Ecto neural progenitor cell (in vitro differentiated cells): ENCODE measurements at regions not wholly inside any gene's neighbourhood (a gene's known extent, or its start where the extent isn't known, plus 50 kb on each side); places are given as distances from the start of the nearest gene placed in this dataset.

Source experiments
- DNase-seq: peaks from one replicate; pipeline ENCODE4 v3.0.0-alpha.2; 2018; ENCODE audit warnings: low spot score

- DNase-seq = no peak
Measured at GRCh38 chr9:89911721-89912604, 307.2 kb downstream of the GADD45G start.

DNA sequence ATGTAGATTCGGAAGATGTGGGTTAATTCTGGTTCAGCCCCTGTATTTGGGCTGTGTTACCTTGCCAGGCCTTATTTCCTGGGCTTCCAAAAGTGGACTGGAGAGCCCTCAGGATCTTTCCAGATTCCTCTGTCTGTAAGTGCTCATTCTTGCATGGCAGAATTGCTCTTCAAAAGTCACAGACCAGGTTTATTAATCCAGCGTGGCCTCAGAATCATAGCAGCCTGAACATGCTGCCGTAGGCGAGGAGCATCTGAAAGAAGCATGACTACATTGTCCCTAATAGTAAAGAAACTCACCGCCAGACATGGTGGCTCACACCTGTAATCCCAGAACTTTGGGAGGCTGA lies 307.8 kb downstream of the GADD45G start:
- DNase-seq = no peak

DNA sequence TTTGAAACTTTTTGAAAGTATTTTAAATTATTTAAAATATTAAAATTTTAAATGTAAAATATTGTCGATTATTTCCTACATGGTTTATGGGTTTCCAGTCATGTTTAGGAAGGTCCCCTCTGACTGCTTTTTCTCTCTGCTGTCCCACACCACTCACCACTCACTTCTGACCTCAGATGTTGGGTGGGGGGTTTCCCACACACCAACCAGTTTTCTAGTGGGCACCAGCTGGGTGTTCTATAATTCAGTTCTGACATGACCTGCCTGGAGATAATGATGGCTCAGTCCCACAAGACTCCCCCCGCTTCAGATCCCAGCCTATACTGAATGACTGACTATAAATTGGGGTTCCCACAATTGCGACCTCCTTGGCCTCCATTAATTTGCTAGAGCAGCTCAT lies 310.4 kb downstream of the GADD45G start:
- no peak for DNase-seq

DNA sequence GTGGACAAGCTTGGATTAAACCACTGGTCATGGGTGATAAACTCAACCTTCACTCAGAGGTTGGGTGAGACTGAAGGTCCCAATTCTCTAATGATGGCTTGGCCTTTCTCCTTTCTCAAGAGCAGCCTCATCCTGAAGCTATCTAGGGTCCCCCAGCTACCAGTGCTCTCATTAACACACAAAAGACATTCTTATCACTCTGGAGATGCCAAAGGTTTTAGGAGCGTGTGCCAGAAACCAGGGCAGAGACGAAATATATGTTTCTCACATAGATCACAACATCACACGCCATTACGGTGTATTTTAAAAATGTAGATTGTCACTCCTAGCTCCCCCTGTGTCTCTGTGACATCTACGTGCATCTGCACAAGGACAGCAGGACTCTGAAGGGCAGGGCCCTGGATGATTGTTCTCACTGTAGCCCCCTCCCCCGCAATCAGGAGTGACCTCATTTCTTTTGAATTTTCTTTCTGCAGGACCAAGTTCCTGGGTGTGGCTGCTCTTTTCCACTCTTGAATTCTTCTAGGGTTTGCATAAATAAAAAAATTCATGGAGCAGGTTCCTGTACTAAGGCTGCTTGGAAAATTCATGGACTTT lies 311.3 kb downstream of the GADD45G start:
- DNase-seq = peak; percentile 33

DNA sequence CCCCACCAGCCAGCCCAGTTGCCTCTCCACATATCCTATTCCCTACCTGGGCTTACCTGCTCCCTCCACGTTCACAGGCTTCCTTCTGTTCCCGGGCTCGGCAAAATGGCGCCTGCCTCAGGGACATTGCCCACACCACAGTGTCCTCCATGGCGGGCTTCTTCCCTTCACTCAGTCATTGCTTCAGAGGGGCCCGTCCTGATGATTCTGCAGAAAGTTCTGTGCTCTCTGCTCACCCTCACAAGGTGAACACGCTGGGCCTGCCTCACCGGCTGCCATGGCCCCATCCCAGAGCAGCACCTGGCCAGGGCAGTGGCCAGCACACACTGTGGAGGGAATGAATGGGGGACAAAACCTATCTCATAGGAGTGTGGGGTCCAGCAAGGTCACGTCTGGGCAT lies 313.0 kb downstream of the GADD45G start:
- peak; percentile 28 for DNase-seq

DNA sequence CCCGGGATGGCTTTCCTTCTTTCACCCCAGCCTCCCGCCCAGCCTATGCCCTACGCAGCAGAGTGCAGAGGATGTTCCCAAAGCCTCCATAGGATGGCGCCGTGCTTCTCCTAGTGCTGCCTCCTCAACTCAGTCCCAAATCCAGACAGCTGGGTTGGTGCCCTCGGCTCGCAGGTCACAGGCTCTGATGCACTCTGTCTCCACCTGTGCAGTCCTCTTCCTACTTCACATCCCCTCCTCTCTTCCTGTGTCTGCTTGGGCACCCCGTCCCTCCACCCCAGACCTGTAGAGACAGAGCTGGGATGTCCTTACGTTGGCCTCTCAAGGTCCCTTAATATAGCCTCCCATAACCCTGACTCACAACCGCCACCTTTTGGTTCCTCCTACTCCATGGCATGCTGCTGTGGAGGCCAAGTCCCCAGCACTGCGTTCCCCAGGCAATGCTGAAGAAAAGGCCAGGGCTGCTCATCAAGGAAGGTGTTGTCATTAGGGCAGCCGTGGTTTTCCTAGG lies 314.4 kb downstream of the GADD45G start:
- peak; percentile 62 for DNase-seq

DNA sequence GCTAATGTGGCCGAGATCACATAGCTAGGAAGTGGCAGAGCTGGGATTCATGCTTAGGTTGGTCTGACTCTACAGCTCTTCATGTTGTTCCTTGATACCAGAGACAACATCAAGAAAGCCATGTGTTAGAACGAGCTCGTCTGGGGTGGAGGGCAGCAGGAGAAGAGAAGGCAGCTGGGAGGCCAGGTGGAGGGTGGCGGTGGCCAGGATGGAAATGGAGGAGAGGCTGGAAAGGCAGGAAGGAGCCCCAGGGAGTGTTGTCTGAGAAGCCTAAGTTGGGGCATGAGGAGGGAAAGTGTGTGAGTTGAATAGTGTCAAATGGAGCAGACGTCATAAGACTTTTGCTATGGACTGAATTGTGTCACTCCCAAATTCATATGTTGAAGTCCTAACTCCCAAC lies 315.3 kb downstream of the GADD45G start:
- peak; percentile 16 for DNase-seq

GRCh38 chr9:89920951-89921350 lies 316.1 kb downstream of the GADD45G start:
- DNase-seq = peak; percentile 41

DNA sequence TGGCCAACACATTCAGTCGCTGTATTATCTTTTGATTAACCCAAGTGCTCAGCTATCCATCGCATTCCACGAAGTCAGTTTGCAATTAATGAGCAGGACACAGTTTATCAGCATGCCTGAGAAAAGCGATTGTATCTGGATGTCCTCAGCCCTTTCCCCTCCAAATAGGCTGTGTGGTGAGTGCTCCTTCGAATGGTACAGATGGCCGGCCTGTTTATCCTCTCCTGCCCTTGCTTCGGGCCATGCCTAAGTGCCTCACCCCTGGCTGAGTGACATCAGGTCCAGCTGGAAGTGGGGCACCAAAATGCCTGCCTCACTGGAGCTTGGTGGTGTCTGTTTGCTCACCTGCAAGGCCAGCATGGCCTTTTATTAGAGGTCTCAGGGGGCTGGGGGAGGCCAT lies 317.3 kb downstream of the GADD45G start:
- peak; percentile 28 for DNase-seq

- DNase-seq = no peak
Measured at GRCh38 chr9:89923174-89923573, 318.4 kb downstream of the GADD45G start.

- peak; percentile 43 for DNase-seq
Measured at GRCh38 chr9:89923961-89924504, 319.2 kb downstream of the GADD45G start.

DNA sequence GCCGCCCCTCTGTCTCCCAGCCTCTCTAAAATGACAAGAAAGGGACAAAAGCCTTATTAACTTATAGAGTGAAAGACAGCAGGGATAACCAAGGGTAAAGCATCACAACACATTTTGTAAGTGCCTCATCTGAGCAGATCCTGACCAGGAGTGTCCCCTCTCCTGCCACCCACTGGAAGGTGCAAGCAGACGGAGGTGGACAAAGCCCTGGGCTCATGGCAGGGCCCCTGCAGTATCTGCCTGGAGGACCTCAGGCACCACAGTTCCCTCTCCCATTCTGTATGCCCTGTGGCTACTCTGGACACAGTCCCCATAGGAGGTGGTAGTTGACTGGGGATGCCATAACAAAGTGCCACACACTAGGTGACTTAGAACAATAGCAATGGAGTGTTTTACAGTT lies 319.8 kb downstream of the GADD45G start:
- no peak for DNase-seq

- DNase-seq = no peak
Measured at GRCh38 chr9:89926167-89926566, 321.4 kb downstream of the GADD45G start.

DNA sequence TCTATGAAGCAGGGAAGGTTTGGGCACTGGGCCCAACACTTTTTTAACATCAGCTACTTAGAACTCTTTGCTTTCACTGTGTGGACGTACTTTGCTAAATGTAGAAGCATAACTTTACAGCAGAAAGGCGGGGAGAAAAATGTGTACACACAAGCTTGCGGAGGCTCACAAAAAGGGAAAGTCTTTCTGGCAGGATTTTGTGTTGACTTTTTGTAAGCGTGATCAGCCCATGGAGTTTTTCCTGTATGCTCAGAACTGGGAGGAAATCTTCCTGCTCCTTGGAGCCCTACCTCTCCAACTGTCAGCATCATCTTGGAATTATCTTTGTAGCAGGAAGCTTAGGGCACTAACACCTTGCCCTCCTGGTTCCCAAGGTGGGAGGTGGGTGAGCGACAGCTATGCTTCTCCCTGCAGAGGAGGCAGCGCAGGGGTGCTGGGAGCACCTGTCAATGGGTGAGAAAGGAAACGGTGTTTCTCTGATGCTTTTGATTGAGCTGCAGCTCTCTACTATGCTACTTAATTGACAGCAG lies 321.9 kb downstream of the GADD45G start:
- no peak for DNase-seq

DNA sequence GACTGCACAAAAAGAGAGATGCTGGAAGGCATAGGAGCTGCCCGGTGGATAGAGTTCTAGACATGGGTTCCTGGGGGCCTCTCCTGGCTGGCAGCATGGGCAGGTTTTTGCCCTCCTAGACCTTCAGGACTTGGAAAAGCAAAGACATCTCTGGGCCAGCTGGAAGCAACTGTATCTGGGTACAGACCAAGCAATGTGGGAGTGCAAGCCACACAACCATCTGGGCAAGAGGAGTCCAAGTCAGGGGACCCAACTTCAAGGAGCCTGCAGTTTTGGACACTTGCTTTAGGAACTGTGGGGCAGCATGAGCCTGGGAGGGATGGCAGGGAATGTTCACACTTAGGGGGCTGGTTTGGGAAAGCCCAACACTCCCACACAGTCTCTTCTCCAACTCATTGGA lies 323.3 kb downstream of the GADD45G start:
- DNase-seq = no peak

- no peak for DNase-seq
Measured at GRCh38 chr9:89928521-89929275, 323.9 kb downstream of the GADD45G start.

DNA sequence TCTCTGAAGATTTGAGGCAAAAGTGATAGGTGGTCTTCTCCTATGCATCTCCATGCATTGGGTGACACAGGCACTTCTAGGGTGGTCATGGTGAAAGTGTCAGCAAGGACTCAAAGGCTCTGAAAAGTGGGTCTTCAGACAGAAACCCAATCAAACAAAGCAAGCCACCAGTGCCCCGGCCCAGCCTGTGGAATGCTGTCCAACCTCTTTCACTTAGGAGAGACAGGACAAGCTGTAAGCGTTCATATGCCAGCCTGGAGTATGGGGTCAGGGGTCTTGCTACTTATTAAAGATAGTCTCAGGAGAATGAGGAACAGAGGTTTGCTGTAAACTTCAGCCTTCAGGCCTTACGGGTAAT lies 324.5 kb downstream of the GADD45G start:
- DNase-seq = no peak

GRCh38 chr9:89929673-89930480 lies 325.1 kb downstream of the GADD45G start:
- DNase-seq = no peak

DNA sequence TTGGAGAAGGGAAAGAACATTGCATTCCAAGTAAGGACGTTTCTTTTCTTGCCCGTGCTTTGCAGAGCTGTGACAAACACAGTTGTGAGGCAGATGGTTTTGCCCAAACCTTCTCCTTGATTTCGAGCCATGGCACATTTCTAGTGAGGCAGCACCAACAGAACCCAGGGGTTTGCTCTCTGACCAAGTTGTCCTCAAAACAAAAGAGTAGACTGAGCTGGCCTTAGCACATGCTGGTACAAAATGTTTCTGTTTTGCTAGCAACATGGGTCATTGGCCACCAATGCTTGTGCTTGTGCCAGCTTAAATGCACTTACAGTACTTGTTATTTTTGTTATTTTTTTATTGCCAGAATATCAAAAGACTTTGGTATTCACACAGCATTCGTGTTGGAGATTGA lies 328.8 kb downstream of the GADD45G start:
- no peak for DNase-seq

- DNase-seq = no peak
Measured at GRCh38 chr9:89935115-89935514, 330.3 kb downstream of the GADD45G start.

GRCh38 chr9:89935801-89936200 lies 331.0 kb downstream of the GADD45G start:
- no peak for DNase-seq
